Omental fat pad (tissue), 3 donors: ENCODE measurements at regions not wholly inside any gene's neighbourhood (a gene's known extent, or its start where the extent isn't known, plus 50 kb on each side); places are given as distances from the start of the nearest gene placed in this dataset.

Source experiments
- ATAC-seq: fragments of 150-250 bp; one replicate; pipeline ENCODE4 v1.9.1; 2016; ENCODE audit warnings: mild to moderate bottlenecking, moderate library complexity; ENCODE audit not compliant: low FRiP score
- DNase-seq: peaks from one replicate; pipeline ENCODE4 v3.0.0-alpha.2; 2019; ENCODE audit warnings: low spot score
- TF ChIP-seq, protein P1 (sequence below), 3 donors: fragments of 450-650 bp; IDR thresholded peaks; one replicate each; pipeline ENCODE4 v1.5.1; 2016 to 2017; ENCODE audit warnings: antibody characterized with exemption in 3 of 3, mild to moderate bottlenecking in 3 of 3, moderate library complexity in 2 of 3

GRCh38 chr10:78335691-78336401 lies 302.2 kb downstream of the RPS24 start:
- ATAC-seq (peak; percentile 26), DNase-seq (no peak)
- TF ChIP-seq, protein P1, sequence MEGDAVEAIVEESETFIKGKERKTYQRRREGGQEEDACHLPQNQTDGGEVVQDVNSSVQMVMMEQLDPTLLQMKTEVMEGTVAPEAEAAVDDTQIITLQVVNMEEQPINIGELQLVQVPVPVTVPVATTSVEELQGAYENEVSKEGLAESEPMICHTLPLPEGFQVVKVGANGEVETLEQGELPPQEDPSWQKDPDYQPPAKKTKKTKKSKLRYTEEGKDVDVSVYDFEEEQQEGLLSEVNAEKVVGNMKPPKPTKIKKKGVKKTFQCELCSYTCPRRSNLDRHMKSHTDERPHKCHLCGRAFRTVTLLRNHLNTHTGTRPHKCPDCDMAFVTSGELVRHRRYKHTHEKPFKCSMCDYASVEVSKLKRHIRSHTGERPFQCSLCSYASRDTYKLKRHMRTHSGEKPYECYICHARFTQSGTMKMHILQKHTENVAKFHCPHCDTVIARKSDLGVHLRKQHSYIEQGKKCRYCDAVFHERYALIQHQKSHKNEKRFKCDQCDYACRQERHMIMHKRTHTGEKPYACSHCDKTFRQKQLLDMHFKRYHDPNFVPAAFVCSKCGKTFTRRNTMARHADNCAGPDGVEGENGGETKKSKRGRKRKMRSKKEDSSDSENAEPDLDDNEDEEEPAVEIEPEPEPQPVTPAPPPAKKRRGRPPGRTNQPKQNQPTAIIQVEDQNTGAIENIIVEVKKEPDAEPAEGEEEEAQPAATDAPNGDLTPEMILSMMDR (IDR thresholded peaks at IDR 0.05), result no peak

- ATAC-seq, result peak; percentile 7
- TF ChIP-seq, protein P1 (IDR thresholded peaks at IDR 0.05), result no peak
- DNase-seq, result no peak
These were observed 302.7 kb downstream of the RPS24 start for GRCh38 chr10:78336402-78336791.

GRCh38 chr10:78337016-78337415 lies 303.4 kb downstream of the RPS24 start:
- ATAC-seq, result no peak
- TF ChIP-seq, protein P1 (IDR thresholded peaks at IDR 0.05), result no peak
- no peak for DNase-seq

GRCh38 chr10:78337646-78338391 lies 304.2 kb downstream of the RPS24 start:
- TF ChIP-seq, protein P1 (IDR thresholded peaks at IDR 0.05), result no peak
- ATAC-seq (no peak), DNase-seq (no peak)

DNA sequence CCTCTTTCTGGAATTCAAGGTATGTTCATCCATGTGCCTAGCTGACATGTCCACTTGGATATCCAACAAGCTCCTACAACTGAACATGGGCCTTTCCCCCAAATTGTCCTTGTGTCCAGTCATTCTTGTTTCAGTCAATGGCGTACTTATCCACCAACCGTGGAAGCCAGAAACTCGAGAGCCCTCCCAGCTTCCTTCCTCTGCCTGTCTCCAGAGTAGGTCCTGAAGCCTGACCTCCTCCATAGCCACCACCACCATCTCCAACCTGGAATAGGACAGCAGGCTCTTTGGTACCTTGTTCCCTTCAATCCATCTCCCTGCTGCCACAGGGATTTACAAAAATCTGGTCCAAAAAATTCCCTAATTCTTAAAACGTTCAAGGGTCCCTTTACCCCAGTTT lies 305.1 kb downstream of the RPS24 start:
- TF ChIP-seq, protein P1 (IDR thresholded peaks at IDR 0.05), result no peak
- no peak for DNase-seq

GRCh38 chr10:78339251-78339650 lies 305.6 kb downstream of the RPS24 start:
- DNase-seq, result no peak
- no peak for ATAC-seq
- TF ChIP-seq, protein P1 (IDR thresholded peaks at IDR 0.05), result no peak

More for the DNA sequence above, 305.1 kb downstream of the RPS24 start:
- ATAC-seq, result no peak
